Amygdala (tissue), 56 donors: ENCODE measurements at regions not wholly inside any gene's neighbourhood (a gene's known extent, or its start where the extent isn't known, plus 50 kb on each side); places are given as distances from the start of the nearest gene placed in this dataset.
"Not testable (repeated sequence)": the region's sequence is repeated elsewhere in the genome, so short reads cannot be mapped to it uniquely, and the experiment has no call there.

Source experiments
- DNase-seq, 56 donors: peaks; one replicate each; lab custom pipeline; 2025; lab: John Stamatoyannopoulos, UW

- no peak for DNase-seq
Observed at GRCh38 chr6:10184371-10185227, 230.3 kb downstream of the TFAP2A start.

- DNase-seq = no peak
Observed at GRCh38 chr6:10180138-10181074, 234.5 kb downstream of the TFAP2A start.

- DNase-seq = no peak
Observed at GRCh38 chr6:10177704-10178103, 237.2 kb downstream of the TFAP2A start.

- DNase-seq = no peak
Observed at GRCh38 chr6:10175362-10175761, 239.5 kb downstream of the TFAP2A start.

GRCh38 chr6:10174761-10175160, 240.1 kb downstream of the TFAP2A start:
- no peak for DNase-seq

GRCh38 chr6:10174056-10174455, 240.8 kb downstream of the TFAP2A start:
- no peak for DNase-seq

GRCh38 chr6:10171706-10172105, 243.2 kb downstream of the TFAP2A start:
- DNase-seq = not testable (repeated sequence)

- no peak for DNase-seq
Observed at GRCh38 chr6:10170816-10171215, 244.1 kb downstream of the TFAP2A start.

GRCh38 chr6:10166031-10166430, 248.8 kb downstream of the TFAP2A start:
- no peak for DNase-seq

GRCh38 chr6:10163203-10163962, 251.5 kb downstream of the TFAP2A start:
- no peak for DNase-seq

- no peak for DNase-seq
Observed at GRCh38 chr6:10156875-10157274, 258.0 kb downstream of the TFAP2A start.

GRCh38 chr6:10154251-10154650, 260.6 kb downstream of the TFAP2A start:
- no peak for DNase-seq

GRCh38 chr6:10151144-10151915, 263.5 kb downstream of the TFAP2A start:
- DNase-seq = no peak

- DNase-seq = no peak
Observed at GRCh38 chr6:10149603-10150002, 265.3 kb downstream of the TFAP2A start.

GRCh38 chr6:10146715-10147451, 268.0 kb downstream of the TFAP2A start:
- DNase-seq = peak in 32 of 56 donors; percentile 1 to 64 (median 12)

- DNase-seq = no peak
Observed at GRCh38 chr6:10144772-10145171, 270.1 kb downstream of the TFAP2A start.

GRCh38 chr6:10141746-10142443, 273.0 kb downstream of the TFAP2A start:
- no peak for DNase-seq

- DNase-seq = no peak
Observed at GRCh38 chr6:10140824-10141223, 274.1 kb downstream of the TFAP2A start.
